H1 (cell line): ENCODE measurements at regions not wholly inside any gene's neighbourhood (a gene's known extent, or its start where the extent isn't known, plus 50 kb on each side); places are given as distances from the start of the nearest gene placed in this dataset.

Source experiments
- TF ChIP-seq, protein P1 (sequence below): fragments of 300-600 bp; sonication (generic); IDR thresholded peaks from 2 replicates; pipeline ENCODE4 v1.7.1; 2012; ENCODE audit warnings: low read length, moderate library complexity, mild to moderate bottlenecking, inconsistent platforms; ENCODE audit not compliant: insufficient replicate concordance

DNA sequence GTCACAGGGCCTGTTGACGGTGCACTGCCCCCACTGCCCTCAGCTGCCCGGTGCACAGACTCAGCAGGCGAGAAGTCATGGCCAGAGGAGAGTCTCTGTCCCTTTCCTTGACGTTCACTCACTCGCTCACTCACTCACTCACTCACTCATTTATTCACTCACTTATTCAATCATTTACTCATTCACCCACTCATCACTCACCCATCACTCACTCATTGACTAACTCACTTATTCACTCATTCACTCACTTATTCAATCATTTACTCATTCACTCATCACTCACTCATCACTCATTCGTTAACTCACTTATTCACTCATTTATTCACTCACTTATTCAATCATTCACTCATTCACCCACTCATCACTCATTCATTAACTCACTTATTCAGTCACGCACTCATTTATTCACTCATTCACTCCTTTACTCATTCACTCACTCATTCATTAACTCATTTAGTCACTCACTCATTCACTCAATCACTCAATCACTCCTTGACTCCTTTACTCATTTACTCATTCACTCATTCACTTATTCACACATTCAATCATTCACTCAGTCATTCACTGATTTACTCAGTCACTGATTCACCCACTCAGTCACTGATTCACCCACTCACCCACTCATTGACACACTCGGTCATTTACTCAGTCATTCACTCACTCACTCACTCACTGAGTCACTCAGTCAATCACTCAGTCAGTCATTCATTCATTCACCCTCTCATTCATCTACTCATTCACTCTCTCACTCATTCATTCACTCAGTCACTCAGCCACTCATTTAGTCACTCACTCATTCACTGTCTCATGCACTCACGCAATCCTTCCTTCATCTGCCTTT lies 1193.5 kb downstream of the BRD1 start (continued):
- TF ChIP-seq, protein P1, sequence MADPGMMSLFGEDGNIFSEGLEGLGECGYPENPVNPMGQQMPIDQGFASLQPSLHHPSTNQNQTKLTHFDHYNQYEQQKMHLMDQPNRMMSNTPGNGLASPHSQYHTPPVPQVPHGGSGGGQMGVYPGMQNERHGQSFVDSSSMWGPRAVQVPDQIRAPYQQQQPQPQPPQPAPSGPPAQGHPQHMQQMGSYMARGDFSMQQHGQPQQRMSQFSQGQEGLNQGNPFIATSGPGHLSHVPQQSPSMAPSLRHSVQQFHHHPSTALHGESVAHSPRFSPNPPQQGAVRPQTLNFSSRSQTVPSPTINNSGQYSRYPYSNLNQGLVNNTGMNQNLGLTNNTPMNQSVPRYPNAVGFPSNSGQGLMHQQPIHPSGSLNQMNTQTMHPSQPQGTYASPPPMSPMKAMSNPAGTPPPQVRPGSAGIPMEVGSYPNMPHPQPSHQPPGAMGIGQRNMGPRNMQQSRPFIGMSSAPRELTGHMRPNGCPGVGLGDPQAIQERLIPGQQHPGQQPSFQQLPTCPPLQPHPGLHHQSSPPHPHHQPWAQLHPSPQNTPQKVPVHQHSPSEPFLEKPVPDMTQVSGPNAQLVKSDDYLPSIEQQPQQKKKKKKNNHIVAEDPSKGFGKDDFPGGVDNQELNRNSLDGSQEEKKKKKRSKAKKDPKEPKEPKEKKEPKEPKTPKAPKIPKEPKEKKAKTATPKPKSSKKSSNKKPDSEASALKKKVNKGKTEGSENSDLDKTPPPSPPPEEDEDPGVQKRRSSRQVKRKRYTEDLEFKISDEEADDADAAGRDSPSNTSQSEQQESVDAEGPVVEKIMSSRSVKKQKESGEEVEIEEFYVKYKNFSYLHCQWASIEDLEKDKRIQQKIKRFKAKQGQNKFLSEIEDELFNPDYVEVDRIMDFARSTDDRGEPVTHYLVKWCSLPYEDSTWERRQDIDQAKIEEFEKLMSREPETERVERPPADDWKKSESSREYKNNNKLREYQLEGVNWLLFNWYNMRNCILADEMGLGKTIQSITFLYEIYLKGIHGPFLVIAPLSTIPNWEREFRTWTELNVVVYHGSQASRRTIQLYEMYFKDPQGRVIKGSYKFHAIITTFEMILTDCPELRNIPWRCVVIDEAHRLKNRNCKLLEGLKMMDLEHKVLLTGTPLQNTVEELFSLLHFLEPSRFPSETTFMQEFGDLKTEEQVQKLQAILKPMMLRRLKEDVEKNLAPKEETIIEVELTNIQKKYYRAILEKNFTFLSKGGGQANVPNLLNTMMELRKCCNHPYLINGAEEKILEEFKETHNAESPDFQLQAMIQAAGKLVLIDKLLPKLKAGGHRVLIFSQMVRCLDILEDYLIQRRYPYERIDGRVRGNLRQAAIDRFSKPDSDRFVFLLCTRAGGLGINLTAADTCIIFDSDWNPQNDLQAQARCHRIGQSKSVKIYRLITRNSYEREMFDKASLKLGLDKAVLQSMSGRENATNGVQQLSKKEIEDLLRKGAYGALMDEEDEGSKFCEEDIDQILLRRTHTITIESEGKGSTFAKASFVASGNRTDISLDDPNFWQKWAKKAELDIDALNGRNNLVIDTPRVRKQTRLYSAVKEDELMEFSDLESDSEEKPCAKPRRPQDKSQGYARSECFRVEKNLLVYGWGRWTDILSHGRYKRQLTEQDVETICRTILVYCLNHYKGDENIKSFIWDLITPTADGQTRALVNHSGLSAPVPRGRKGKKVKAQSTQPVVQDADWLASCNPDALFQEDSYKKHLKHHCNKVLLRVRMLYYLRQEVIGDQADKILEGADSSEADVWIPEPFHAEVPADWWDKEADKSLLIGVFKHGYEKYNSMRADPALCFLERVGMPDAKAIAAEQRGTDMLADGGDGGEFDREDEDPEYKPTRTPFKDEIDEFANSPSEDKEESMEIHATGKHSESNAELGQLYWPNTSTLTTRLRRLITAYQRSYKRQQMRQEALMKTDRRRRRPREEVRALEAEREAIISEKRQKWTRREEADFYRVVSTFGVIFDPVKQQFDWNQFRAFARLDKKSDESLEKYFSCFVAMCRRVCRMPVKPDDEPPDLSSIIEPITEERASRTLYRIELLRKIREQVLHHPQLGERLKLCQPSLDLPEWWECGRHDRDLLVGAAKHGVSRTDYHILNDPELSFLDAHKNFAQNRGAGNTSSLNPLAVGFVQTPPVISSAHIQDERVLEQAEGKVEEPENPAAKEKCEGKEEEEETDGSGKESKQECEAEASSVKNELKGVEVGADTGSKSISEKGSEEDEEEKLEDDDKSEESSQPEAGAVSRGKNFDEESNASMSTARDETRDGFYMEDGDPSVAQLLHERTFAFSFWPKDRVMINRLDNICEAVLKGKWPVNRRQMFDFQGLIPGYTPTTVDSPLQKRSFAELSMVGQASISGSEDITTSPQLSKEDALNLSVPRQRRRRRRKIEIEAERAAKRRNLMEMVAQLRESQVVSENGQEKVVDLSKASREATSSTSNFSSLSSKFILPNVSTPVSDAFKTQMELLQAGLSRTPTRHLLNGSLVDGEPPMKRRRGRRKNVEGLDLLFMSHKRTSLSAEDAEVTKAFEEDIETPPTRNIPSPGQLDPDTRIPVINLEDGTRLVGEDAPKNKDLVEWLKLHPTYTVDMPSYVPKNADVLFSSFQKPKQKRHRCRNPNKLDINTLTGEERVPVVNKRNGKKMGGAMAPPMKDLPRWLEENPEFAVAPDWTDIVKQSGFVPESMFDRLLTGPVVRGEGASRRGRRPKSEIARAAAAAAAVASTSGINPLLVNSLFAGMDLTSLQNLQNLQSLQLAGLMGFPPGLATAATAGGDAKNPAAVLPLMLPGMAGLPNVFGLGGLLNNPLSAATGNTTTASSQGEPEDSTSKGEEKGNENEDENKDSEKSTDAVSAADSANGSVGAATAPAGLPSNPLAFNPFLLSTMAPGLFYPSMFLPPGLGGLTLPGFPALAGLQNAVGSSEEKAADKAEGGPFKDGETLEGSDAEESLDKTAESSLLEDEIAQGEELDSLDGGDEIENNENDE = no peak
